H1 (cell line): ENCODE measurements at regions not wholly inside any gene's neighbourhood (a gene's known extent, or its start where the extent isn't known, plus 50 kb on each side); places are given as distances from the start of the nearest gene placed in this dataset.

Experiments used
- CBX8 ChIP-seq: fragments of 300-800, 300-1000 bp; sonication (generic); IDR thresholded peaks from 2 replicates; pipeline ENCODE4 v1.7.1; 2016; ENCODE audit warnings: low read depth, low read length, borderline replicate concordance
- CTCF ChIP-seq, 3 experiments: IDR thresholded peaks; 1 replicate in 2 of 3; 2 replicates in 1 of 3; pipeline versions ENCODE4 v1.5.1 to v1.6.1; 2011; ENCODE audit warnings: low read length in 3 of 3, mild to moderate bottlenecking in 3 of 3, inconsistent platforms in 2 of 3, low read depth in 1 of 3, moderate library complexity in 1 of 3; ENCODE audit not compliant: insufficient read depth in 1 of 3; ENCODE audit errors: control extremely low read depth in 1 of 3
- EP300 ChIP-seq, 2 experiments: IDR thresholded peaks; 1 replicate in 1 of 2; 2 replicates in 1 of 2; pipeline ENCODE4 v1.6.1; 2011 to 2012; ENCODE audit warnings: low read depth in 2 of 2, low read length in 2 of 2, mild to moderate bottlenecking in 2 of 2, borderline replicate concordance in 1 of 2, inconsistent platforms in 1 of 2, moderate library complexity in 1 of 2
- EZH2 ChIP-seq: fragments of 200-600 bp; sonication (generic); IDR thresholded peaks from 2 replicates; pipeline ENCODE4 v1.7.1; 2012; ENCODE audit warnings: low read depth, mild to moderate bottlenecking, moderate library complexity, low read length, inconsistent platforms; ENCODE audit not compliant: severe bottlenecking
- HDAC2 ChIP-seq, 2 experiments: fragments of 300-600 bp in 1 of 2; sonication (generic) in 1 of 2; IDR thresholded peaks; 2 replicates each; pipeline ENCODE4 v1.6.1; 2011 to 2012; ENCODE audit warnings: low read depth in 2 of 2, low read length in 2 of 2, mild to moderate bottlenecking in 2 of 2, moderate library complexity in 2 of 2, borderline replicate concordance in 1 of 2, inconsistent platforms in 1 of 2
- JUND ChIP-seq: IDR thresholded peaks from 2 replicates; pipeline ENCODE4 v1.6.1; 2011; ENCODE audit warnings: mild to moderate bottlenecking, improper control_type of control experiment, low read length
- POLR2A ChIP-seq, 2 experiments: IDR thresholded peaks; 1 replicate in 1 of 2; 2 replicates in 1 of 2; pipeline ENCODE4 v1.6.1; 2011; ENCODE audit warnings: low read depth in 2 of 2, low read length in 2 of 2, mild to moderate bottlenecking in 2 of 2; ENCODE audit errors: control extremely low read depth in 1 of 2
- POLR2AphosphoS5 ChIP-seq: IDR thresholded peaks from 2 replicates; pipeline ENCODE4 v1.6.1; 2011; ENCODE audit warnings: low read depth, low read length
- RBBP5 ChIP-seq: IDR thresholded peaks from 2 replicates; pipeline ENCODE4 v1.7.1; 2012; ENCODE audit warnings: low read depth, mild to moderate bottlenecking, inconsistent platforms, low read length, moderate library complexity, borderline replicate concordance
- RFX5 ChIP-seq: IDR thresholded peaks from 2 replicates; pipeline ENCODE4 v1.6.1; 2011; ENCODE audit warnings: low read depth, low read length, improper control_type of control experiment, borderline replicate concordance
- RXRA ChIP-seq: IDR thresholded peaks from 2 replicates; pipeline ENCODE4 v1.6.1; 2011; ENCODE audit warnings: low read depth, mild to moderate bottlenecking, low read length, moderate library complexity; ENCODE audit not compliant: insufficient read depth
- TCF12 ChIP-seq: IDR thresholded peaks from 2 replicates; pipeline ENCODE4 v1.6.1; 2011; ENCODE audit warnings: low read depth, mild to moderate bottlenecking, low read length
- TEAD4 ChIP-seq: IDR thresholded peaks from 2 replicates; pipeline ENCODE4 v1.6.1; 2012; ENCODE audit warnings: low read depth, low read length, inconsistent platforms, mixed read lengths

GRCh38 chr6:48658915-48659314 lies 547.9 kb upstream of the PTCHD4 start:
- TF ChIP-seq EP300 (IDR thresholded peaks at IDR 0.05; ENCODE audit: borderline replicate concordance in 1 of 2, low read depth in 2 of 2, low read length in 2 of 2) (no peak), HDAC2 (IDR thresholded peaks at IDR 0.05; ENCODE audit: borderline replicate concordance in 1 of 2, low read depth in 2 of 2, low read length in 2 of 2) (no peak), TCF12 (no peak), CTCF (IDR thresholded peaks at IDR 0.05; ENCODE audit: control extremely low read depth in 1 of 3, insufficient read depth in 1 of 3, low read depth in 1 of 3, low read length in 3 of 3) (no peak), POLR2AphosphoS5 (no peak), POLR2A (IDR thresholded peaks at IDR 0.05; ENCODE audit: control extremely low read depth in 1 of 2, low read depth in 2 of 2, low read length in 2 of 2) (no peak), CBX8 (no peak), RBBP5 (no peak), EZH2 (no peak), RXRA (no peak), RFX5 (no peak), JUND (no peak), TEAD4 (no peak)
